ENCODE measurements at regions not wholly inside any gene's neighbourhood (a gene's known extent, or its start where the extent isn't known, plus 50 kb on each side); places are given as distances from the start of the nearest gene placed in this dataset.

GRCh38 chr15:62568702-62569101 lies 403.6 kb upstream of the C2CD4B start:
- TF ChIP-seq, protein P1, sequence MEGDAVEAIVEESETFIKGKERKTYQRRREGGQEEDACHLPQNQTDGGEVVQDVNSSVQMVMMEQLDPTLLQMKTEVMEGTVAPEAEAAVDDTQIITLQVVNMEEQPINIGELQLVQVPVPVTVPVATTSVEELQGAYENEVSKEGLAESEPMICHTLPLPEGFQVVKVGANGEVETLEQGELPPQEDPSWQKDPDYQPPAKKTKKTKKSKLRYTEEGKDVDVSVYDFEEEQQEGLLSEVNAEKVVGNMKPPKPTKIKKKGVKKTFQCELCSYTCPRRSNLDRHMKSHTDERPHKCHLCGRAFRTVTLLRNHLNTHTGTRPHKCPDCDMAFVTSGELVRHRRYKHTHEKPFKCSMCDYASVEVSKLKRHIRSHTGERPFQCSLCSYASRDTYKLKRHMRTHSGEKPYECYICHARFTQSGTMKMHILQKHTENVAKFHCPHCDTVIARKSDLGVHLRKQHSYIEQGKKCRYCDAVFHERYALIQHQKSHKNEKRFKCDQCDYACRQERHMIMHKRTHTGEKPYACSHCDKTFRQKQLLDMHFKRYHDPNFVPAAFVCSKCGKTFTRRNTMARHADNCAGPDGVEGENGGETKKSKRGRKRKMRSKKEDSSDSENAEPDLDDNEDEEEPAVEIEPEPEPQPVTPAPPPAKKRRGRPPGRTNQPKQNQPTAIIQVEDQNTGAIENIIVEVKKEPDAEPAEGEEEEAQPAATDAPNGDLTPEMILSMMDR (IDR thresholded peaks at IDR 0.05; ENCODE audit: insufficient read depth, low read depth, low read length, missing control alignments): no peak
- DNase-seq (ENCODE audit: low read depth): no peak
- no peak overlapping the region for H3K4me3 ChIP-seq (ENCODE audit: low read depth, low read length)

DNA sequence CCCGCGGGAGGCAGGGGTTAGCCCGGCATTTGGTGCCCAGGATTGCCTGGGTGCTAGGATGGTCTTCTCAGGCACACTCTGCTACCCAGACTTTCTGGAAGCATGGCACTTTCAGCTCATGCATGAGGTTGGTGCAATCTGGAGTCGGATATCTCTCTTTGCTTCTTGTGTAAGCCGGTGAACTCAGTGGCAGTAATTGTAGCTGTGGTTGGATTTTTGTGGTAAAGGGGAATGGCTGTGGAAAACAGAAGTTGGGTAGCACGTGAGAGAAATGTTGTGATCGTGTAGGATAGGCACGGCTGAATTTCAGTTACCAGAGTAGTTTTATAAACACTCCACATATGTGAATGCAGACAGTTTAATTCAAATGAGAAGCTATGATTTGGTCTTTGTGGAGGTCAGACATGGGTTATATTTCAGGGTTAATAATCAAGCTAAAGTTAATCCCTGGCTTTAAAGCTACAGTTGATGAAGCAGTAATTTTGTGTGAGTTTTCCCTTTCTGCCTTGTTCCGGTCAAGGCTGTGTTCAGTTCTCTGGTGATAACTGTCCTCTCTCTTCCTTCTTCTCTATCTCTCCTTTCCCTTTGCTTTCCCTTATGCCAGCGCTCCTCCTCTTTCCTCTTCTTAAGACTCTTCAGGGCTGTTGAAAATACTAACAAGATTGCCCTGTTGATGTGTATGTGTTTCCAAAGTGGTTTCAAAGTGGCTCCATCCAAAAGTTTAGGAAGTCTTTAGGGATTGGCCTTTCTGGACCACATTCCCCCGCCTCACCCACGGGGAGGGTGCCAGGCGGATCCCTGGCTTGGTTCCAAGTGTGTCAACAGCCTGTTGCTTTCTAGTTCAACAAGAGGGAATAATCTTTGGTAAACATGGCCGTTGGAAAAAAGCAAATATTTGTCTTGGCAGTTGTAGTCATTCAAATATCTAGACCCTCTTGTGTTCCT lies 404.6 kb upstream of the C2CD4B start:
- no peak for DNase-seq (ENCODE audit: low read depth)
- no peak overlapping the region for H3K4me3 ChIP-seq (ENCODE audit: low read depth, low read length)
- TF ChIP-seq, protein P1 (IDR thresholded peaks at IDR 0.05; ENCODE audit: insufficient read depth, low read depth, low read length, missing control alignments): no peak

DNA sequence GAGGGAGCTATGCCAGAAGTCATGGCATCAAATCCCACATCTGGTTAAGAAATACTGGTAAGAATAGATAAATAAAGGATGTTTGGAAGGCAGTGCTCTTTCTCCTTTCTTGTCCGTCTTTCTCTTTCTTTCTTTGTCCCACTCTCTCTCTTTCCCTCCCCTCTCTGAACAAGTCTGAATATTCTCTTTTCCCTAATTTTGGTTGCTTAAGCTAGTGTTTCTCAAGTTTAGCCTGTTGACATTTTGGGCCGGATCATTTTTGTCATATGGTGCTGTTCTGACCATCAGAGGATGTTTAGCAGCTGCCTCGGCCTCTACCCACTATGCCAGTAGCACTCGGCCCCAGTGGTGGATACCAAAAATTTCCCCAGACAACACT lies 405.3 kb upstream of the C2CD4B start:
- DNase-seq (ENCODE audit: low read depth): no peak
- TF ChIP-seq, protein P1 (IDR thresholded peaks at IDR 0.05; ENCODE audit: insufficient read depth, low read depth, low read length, missing control alignments): no peak
- no peak overlapping the region for H3K4me3 ChIP-seq (ENCODE audit: low read depth, low read length)

- TF ChIP-seq, protein P1 (IDR thresholded peaks at IDR 0.05; ENCODE audit: insufficient read depth, low read depth, low read length, missing control alignments): no peak
- no peak overlapping the region for H3K4me3 ChIP-seq (ENCODE audit: low read depth, low read length)
- no peak for DNase-seq (ENCODE audit: low read depth)
These were observed 406.0 kb upstream of the C2CD4B start for GRCh38 chr15:62571072-62571471.

GRCh38 chr15:62572797-62573196 lies 407.7 kb upstream of the C2CD4B start:
- DNase-seq (ENCODE audit: low read depth): no peak
- H3K4me3 ChIP-seq (ENCODE audit: low read depth, low read length): no peak overlapping the region
- TF ChIP-seq, protein P1 (IDR thresholded peaks at IDR 0.05; ENCODE audit: insufficient read depth, low read depth, low read length, missing control alignments): no peak

DNA sequence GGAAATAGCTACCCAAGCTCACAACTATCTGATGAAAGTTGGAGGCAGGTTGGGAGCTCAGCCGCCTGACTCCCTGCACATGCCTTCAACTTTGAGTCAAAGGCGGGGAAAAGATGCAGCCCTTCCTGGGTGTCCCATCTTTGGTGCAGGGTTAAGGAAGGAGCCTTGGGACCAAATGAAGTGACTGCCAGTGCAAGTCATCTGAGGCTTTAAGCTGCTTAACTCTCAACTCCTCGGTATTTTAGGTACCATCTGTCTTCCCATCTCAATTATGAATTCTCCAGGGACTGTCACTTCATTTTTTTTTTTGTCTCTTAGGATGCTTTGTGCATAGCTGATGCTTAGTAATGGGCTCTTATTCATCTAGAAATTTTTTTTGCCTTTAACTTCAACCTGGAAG lies 408.8 kb upstream of the C2CD4B start:
- no peak overlapping the region for H3K4me3 ChIP-seq (ENCODE audit: low read depth, low read length)
- no peak for DNase-seq (ENCODE audit: low read depth)
- TF ChIP-seq, protein P1 (IDR thresholded peaks at IDR 0.05; ENCODE audit: insufficient read depth, low read depth, low read length, missing control alignments): no peak
